Erythroblast (primary cell): ENCODE measurements at regions not wholly inside any gene's neighbourhood (a gene's known extent, or its start where the extent isn't known, plus 50 kb on each side); places are given as distances from the start of the nearest gene placed in this dataset.

Experiments used
- GATA1 ChIP-seq: IDR thresholded peaks from 2 replicates; pipeline ENCODE4 v1.6.1; 2011; ENCODE audit warnings: low read depth, mild to moderate bottlenecking, control low read depth, low read length, moderate library complexity
- POLR2A ChIP-seq: IDR thresholded peaks from 2 replicates; pipeline ENCODE4 v1.6.1; 2011; ENCODE audit warnings: mild to moderate bottlenecking, low read length

- no peak for TF ChIP-seq POLR2A
- TF ChIP-seq GATA1, result no peak
Observed at GRCh38 chr19:28520998-28521568, 691.9 kb downstream of the UQCRFS1 start.
